HFFc6 (cell line): ENCODE measurements at regions not wholly inside any gene's neighbourhood (a gene's known extent, or its start where the extent isn't known, plus 50 kb on each side); places are given as distances from the start of the nearest gene placed in this dataset.

Experiments used
- DNase-seq: peaks from one replicate; pipeline ENCODE4 v3.0.0-alpha.2; 2018
- H3K27ac Mint-ChIP-seq: 2 replicates; pipeline ENCODE4 v1.8.0; 2020; ENCODE audit warnings: mild to moderate bottlenecking, mixed read lengths
- H3K27me3 Mint-ChIP-seq: 2 replicates; pipeline ENCODE4 v1.8.0; 2021; ENCODE audit warnings: mild to moderate bottlenecking, moderate library complexity, mixed read lengths; ENCODE audit not compliant: insufficient read depth
- H3K36me3 Mint-ChIP-seq: 2 replicates; pipeline ENCODE4 v1.8.0; 2021; ENCODE audit warnings: low read depth, mixed read lengths
- H3K4me1 Mint-ChIP-seq: 2 replicates; pipeline ENCODE4 v1.8.0; 2020; ENCODE audit warnings: low read depth, mixed read lengths
- H3K4me3 Mint-ChIP-seq: 2 replicates; pipeline ENCODE4 v1.8.0; 2020; ENCODE audit warnings: mild to moderate bottlenecking, moderate library complexity, mixed read lengths
- H3K9me3 Mint-ChIP-seq: 2 replicates; pipeline ENCODE4 v1.8.0; 2020; ENCODE audit warnings: mild to moderate bottlenecking, mixed read lengths
- TF ChIP-seq, protein P1 (sequence below): fragments of 200-600 bp; sonication (generic); IDR thresholded peaks from 2 replicates; pipeline ENCODE4 v1.5.0; 2021; ENCODE audit warnings: antibody characterized with exemption, mild to moderate bottlenecking

DNA sequence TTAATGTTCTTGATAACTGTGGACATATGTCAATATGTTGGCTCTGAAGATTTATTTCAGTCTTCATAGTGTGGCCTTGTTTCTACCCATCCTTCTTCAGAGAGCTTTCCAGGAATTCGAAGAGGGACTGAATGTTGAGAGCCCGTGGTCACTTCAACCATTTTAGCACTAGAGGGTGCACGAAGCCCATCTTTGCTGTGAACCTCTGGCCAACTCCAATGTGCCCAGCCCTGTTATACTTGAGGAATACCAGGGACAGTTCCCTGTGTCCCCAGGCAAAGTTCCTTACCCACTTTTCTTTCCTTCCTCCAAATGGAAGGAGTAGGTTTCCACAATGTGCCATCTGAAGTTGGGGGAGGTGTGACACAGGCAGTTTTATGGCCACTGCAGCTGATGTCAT, 603.5 kb downstream of the RPL10L start:
- TF ChIP-seq, protein P1, sequence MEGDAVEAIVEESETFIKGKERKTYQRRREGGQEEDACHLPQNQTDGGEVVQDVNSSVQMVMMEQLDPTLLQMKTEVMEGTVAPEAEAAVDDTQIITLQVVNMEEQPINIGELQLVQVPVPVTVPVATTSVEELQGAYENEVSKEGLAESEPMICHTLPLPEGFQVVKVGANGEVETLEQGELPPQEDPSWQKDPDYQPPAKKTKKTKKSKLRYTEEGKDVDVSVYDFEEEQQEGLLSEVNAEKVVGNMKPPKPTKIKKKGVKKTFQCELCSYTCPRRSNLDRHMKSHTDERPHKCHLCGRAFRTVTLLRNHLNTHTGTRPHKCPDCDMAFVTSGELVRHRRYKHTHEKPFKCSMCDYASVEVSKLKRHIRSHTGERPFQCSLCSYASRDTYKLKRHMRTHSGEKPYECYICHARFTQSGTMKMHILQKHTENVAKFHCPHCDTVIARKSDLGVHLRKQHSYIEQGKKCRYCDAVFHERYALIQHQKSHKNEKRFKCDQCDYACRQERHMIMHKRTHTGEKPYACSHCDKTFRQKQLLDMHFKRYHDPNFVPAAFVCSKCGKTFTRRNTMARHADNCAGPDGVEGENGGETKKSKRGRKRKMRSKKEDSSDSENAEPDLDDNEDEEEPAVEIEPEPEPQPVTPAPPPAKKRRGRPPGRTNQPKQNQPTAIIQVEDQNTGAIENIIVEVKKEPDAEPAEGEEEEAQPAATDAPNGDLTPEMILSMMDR: no peak; the same call in 1 of the 2 replicates
- Mint-ChIP-seq H3K27ac (0 out of 2 replicates have a peak overlapping the region, but pooled peaks have one; percentile 12), H3K4me1 (peaks cover 19% of the 10 kb centered on the region), H3K27me3 (peaks cover 2% of the 10 kb centered on the region; the same call in 1 of the 2 replicates), H3K36me3 (no peaks in the 10 kb centered on the region), H3K9me3 (peaks cover 10% of the 10 kb centered on the region; the same call in 1 of the 2 replicates), H3K4me3 (no peak overlapping the region)
- DNase-seq: peak; percentile 26

DNA sequence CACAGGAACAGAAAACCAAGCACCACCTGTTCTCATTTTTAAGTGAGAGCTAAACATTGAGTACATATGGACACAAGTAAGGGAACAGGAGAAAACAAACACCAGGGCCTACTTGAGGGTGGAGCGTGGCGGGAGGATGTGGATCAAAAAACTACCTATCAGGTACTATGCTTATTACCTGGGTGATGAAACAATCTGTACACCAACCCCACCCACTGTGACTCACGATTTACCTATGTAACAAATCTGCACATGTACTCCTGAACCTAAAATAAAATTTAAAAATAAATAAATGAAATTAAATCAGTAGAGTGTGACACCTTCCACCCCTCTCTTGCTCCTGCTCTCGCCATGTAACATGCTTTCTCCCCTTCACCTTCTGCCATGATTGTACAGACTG, 615.5 kb downstream of the RPL10L start:
- Mint-ChIP-seq H3K36me3 (no peaks in the 10 kb centered on the region), H3K27me3 (no peaks in the 10 kb centered on the region), H3K4me3 (no peak overlapping the region), H3K27ac (no peak overlapping the region), H3K9me3 (no peaks in the 10 kb centered on the region; the same call in 1 of the 2 replicates), H3K4me1 (no peaks in the 10 kb centered on the region)
- TF ChIP-seq, protein P1: no peak
- no peak for DNase-seq

DNA sequence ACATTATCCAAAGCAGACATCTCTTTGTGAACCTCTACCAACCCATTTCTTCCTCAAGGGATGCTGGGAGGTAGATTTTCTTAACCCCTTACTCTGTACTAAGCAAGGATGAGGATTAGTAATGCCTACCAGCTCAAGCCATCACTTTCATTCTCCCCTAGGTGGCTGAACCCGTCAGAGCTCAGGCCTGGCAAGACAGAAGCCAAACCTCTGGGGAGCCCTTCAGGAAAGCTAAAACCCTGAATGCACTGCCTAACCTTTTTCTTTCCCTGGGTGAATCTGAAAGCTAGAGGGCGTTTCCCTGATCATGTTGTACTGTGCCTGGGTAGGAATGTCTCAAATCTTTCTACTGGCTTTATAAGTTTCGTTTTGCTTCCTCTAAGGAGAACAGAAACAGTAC, 617.3 kb downstream of the RPL10L start:
- H3K4me3 Mint-ChIP-seq: no peak overlapping the region

DNA sequence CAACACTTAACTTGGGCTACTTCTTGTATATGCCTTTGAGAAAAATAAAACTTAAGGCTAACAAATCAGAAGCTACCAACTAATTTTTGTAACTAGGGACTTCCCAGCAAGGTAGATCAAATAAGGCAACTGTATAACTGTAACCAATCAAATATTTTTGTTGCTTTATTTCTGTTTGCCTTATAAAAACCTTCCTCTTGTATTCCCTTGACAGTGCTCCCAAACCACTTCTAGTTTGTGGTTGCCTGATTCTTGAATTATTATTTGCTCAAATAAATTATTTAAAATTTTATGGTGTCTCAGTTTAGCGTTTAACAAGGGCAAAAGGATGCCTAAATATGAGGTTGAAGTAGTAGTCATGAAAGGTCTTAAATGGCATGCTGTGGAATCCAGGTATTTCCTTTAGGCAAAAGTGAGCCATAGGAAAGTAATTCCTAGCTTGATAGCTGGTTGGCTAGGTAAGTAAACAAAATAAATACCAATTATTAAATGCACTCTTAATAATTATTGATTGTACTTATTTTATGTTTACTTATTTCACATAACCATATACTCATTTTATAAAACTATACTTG, 632.6 kb downstream of the RPL10L start:
- no peak overlapping the region for H3K4me3 Mint-ChIP-seq
- peaks cover 12% of the 10 kb centered on the region; the same call in 1 of the 2 replicates for H3K9me3 Mint-ChIP-seq
- H3K27me3 Mint-ChIP-seq: peaks cover 5% of the 10 kb centered on the region
- TF ChIP-seq, protein P1: no peak
- no peaks in the 10 kb centered on the region for H3K36me3 Mint-ChIP-seq
- DNase-seq: no peak
- H3K27ac Mint-ChIP-seq: no peak overlapping the region
- no peaks in the 10 kb centered on the region for H3K4me1 Mint-ChIP-seq

More for the DNA sequence above, 617.3 kb downstream of the RPL10L start:
- H3K4me1 Mint-ChIP-seq: no peaks in the 10 kb centered on the region
- no peak overlapping the region for H3K27ac Mint-ChIP-seq
- no peaks in the 10 kb centered on the region for H3K27me3 Mint-ChIP-seq
- no peaks in the 10 kb centered on the region for H3K36me3 Mint-ChIP-seq
- TF ChIP-seq, protein P1: no peak
- H3K9me3 Mint-ChIP-seq: no peaks in the 10 kb centered on the region; the same call in 1 of the 2 replicates
- no peak for DNase-seq

DNA sequence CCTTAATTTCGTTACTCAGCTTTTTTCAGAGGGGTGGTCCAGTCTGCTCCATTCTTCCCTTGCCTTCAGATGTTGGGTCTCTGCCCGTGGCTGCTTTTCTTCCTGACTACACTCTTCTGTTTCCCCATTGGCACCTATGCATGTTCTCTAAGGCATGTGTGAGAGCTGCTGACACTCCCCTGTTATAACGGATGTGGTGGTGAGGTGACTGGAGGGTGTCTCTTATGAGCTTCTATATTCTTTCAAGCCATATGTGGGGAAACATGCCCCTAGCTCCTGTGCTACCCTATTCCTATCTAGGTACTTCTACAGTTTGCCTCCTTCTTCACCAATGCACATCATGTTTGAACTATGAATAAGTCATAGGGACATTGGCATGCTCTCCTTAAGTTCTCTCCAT, 643.2 kb downstream of the RPL10L start:
- peaks cover 25% of the 10 kb centered on the region for H3K9me3 Mint-ChIP-seq
- no peaks in the 10 kb centered on the region for H3K36me3 Mint-ChIP-seq
- no peaks in the 10 kb centered on the region for H3K4me1 Mint-ChIP-seq
- TF ChIP-seq, protein P1: no peak
- no peak overlapping the region for H3K4me3 Mint-ChIP-seq
- H3K27me3 Mint-ChIP-seq: no peaks in the 10 kb centered on the region
- no peak for DNase-seq
- no peak overlapping the region for H3K27ac Mint-ChIP-seq
